Fibroblast of lung (primary cell): ENCODE measurements at regions not wholly inside any gene's neighbourhood (a gene's known extent, or its start where the extent isn't known, plus 50 kb on each side); places are given as distances from the start of the nearest gene placed in this dataset.

ENCODE experiments used
- DNase-seq, 2 donors: peaks; one replicate each; pipeline versions ENCODE4 v3.0.0 to v3.0.0-alpha.2; 2010; ENCODE audit warnings: low read depth in 2 of 2
- H2AFZ ChIP-seq: 2 replicates; pipeline ENCODE4 v1.5.1; 2012; ENCODE audit warnings: low read length, control low read depth, inconsistent platforms
- H3K27ac ChIP-seq: 2 replicates; pipeline ENCODE4 v1.5.1; 2011; ENCODE audit warnings: low read length, control low read depth; ENCODE audit not compliant: insufficient read depth
- H3K27me3 ChIP-seq: 2 replicates; pipeline ENCODE4 v1.5.1; 2011; ENCODE audit warnings: mild to moderate bottlenecking, low read length; ENCODE audit not compliant: control insufficient read depth, insufficient read depth
- H3K36me3 ChIP-seq: 2 replicates; pipeline ENCODE4 v1.5.1; 2011; ENCODE audit warnings: low read length; ENCODE audit not compliant: control insufficient read depth, insufficient read depth
- H3K4me1 ChIP-seq: 2 replicates; pipeline ENCODE4 v1.5.1; 2011; ENCODE audit warnings: low read length; ENCODE audit not compliant: control insufficient read depth, insufficient read depth; ENCODE audit errors: extremely low read depth
- H3K4me2 ChIP-seq: 2 replicates; pipeline ENCODE4 v1.5.1; 2011; ENCODE audit warnings: low read length, control low read depth; ENCODE audit not compliant: insufficient read depth; ENCODE audit errors: extremely low read depth
- H3K4me3 ChIP-seq, 4 experiments: fragments of 200-600 bp in 1 of 4; sonication (generic) in 1 of 4; replicated peaks in 1 of 4; 2 replicates each; pipeline ENCODE4 v1.5.1; 2011 to 2016; ENCODE audit warnings: low read length in 4 of 4, low read depth in 3 of 4, mild to moderate bottlenecking in 3 of 4, control low read depth in 2 of 4, inconsistent platforms in 1 of 4, mixed read lengths in 1 of 4; ENCODE audit not compliant: insufficient read depth in 1 of 4; ENCODE audit errors: control extremely low read depth in 1 of 4
- H3K79me2 ChIP-seq: 2 replicates; pipeline ENCODE4 v1.5.1; 2012; ENCODE audit warnings: mild to moderate bottlenecking, low read length, inconsistent platforms; ENCODE audit not compliant: control insufficient read depth, insufficient read depth
- H3K9ac ChIP-seq: 2 replicates; pipeline ENCODE4 v1.5.1; 2011; ENCODE audit warnings: mild to moderate bottlenecking, low read length, control low read depth; ENCODE audit not compliant: insufficient read depth
- H3K9me3 ChIP-seq: 2 replicates; pipeline ENCODE4 v1.5.1; 2012; ENCODE audit warnings: low read depth, low read length; ENCODE audit not compliant: control insufficient read depth, insufficient read depth
- H4K20me1 ChIP-seq: 2 replicates; pipeline ENCODE4 v1.5.1; 2011; ENCODE audit warnings: low read length; ENCODE audit not compliant: control insufficient read depth, insufficient read depth; ENCODE audit errors: extremely low read depth
- CTCF ChIP-seq, 2 donors: IDR thresholded peaks in 1 of 2; conservative IDR thresholded peaks in 1 of 2; 1 replicate in 1 of 2; 2 replicates in 1 of 2; pipeline ENCODE4 v1.5.1; 2011 to 2012; ENCODE audit warnings: low read length in 2 of 2, control low read depth in 1 of 2, inconsistent platforms in 1 of 2, low read depth in 1 of 2, mild to moderate bottlenecking in 1 of 2
- EZH2 ChIP-seq: IDR thresholded peaks from 2 replicates; pipeline ENCODE4 v1.5.1; 2012; ENCODE audit warnings: low read length, control low read depth, mild to moderate bottlenecking; ENCODE audit errors: missing control alignments

- no peaks in the 10 kb centered on the region for H3K9me3 ChIP-seq
- H3K4me2 ChIP-seq = no peak overlapping the region
- H4K20me1 ChIP-seq = no peaks in the 10 kb centered on the region
Measured at GRCh38 chr12:93960521-93960920, 187.9 kb upstream of the PLXNC1 start.

DNA sequence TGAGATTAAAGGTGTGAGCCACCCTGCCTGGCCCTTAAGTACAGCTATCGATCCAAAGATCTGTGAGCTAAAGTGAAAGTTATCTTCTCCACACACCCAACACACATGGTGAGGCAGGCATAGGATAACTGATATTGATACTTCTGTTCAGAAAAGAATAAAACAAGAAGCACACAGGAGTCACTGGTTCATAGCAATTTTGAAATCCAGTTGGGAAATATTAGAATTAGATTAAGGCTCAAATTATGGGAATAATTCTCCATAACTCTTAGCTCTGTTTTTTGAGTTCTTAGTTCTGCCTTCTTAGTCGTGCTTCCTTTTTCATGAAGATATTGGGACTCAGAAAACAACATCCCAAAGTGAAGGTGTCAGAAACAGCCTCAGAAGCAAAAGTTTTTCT lies 186.0 kb upstream of the PLXNC1 start:
- no peak overlapping the region for H3K27ac ChIP-seq
- H2AFZ ChIP-seq = no peak overlapping the region
- DNase-seq = no peak
- TF ChIP-seq EZH2 (no peak), CTCF (conservative IDR thresholded peaks at IDR 0.05 in 1 of 2, IDR thresholded peaks at IDR 0.05 in 1 of 2; ENCODE audit: low read depth in 1 of 2, low read length in 2 of 2) (no peak)
- H3K9ac ChIP-seq = no peak overlapping the region
- H4K20me1 ChIP-seq = no peaks in the 10 kb centered on the region
- H3K9me3 ChIP-seq = no peaks in the 10 kb centered on the region
- H3K4me2 ChIP-seq = no peak overlapping the region
- H3K36me3 ChIP-seq = no peaks in the 10 kb centered on the region
- H3K79me2 ChIP-seq = no peaks in the 10 kb centered on the region
- H3K4me3 ChIP-seq = no peak overlapping the region
- H3K27me3 ChIP-seq = no peaks in the 10 kb centered on the region
- no peaks in the 10 kb centered on the region for H3K4me1 ChIP-seq

More at GRCh38 chr12:93960521-93960920, 187.9 kb upstream of the PLXNC1 start:
- Histone ChIP-seq H2AFZ (no peak overlapping the region), H3K27me3 (no peaks in the 10 kb centered on the region), H3K4me3 (no peak overlapping the region), H3K36me3 (no peaks in the 10 kb centered on the region), H3K79me2 (no peaks in the 10 kb centered on the region), H3K9ac (no peak overlapping the region), H3K27ac (no peak overlapping the region), H3K4me1 (no peaks in the 10 kb centered on the region)
- no peak for TF ChIP-seq CTCF (conservative IDR thresholded peaks at IDR 0.05 in 1 of 2, IDR thresholded peaks at IDR 0.05 in 1 of 2; ENCODE audit: low read depth in 1 of 2, low read length in 2 of 2)
- no peak for TF ChIP-seq EZH2
- peak; percentile 19 to 52 for DNase-seq

DNA sequence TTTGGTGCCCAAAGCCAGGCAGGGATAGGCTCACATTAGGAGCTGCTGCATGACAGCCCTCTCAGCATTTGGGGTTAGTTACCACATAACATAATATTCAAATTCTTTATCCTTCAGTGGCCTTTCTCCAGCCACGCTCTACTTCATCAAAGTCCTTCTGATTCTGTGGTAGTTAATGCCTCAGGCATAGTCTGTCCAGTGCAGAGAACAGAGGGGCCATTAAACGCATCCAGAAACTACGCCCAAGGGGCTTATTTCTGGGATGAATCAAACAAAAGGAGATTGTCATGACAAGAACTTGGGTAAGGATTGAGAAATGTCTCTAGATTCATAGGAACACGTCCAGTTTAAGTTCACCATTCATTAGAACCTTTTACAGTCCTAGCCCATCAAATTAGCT lies 183.4 kb upstream of the PLXNC1 start:
- H3K27me3 ChIP-seq = no peaks in the 10 kb centered on the region
- no peaks in the 10 kb centered on the region for H4K20me1 ChIP-seq
- TF ChIP-seq CTCF (conservative IDR thresholded peaks at IDR 0.05 in 1 of 2, IDR thresholded peaks at IDR 0.05 in 1 of 2; ENCODE audit: low read depth in 1 of 2, low read length in 2 of 2) (no peak), EZH2 (no peak)

More for the DNA sequence above, 183.4 kb upstream of the PLXNC1 start:
- H3K79me2 ChIP-seq = no peaks in the 10 kb centered on the region
- H3K4me1 ChIP-seq = no peaks in the 10 kb centered on the region
- no peaks in the 10 kb centered on the region for H3K9me3 ChIP-seq
- H3K36me3 ChIP-seq = no peaks in the 10 kb centered on the region
- no peak overlapping the region for H3K4me2 ChIP-seq
- H3K4me3 ChIP-seq = no peak overlapping the region
- no peak overlapping the region for H2AFZ ChIP-seq
- no peak for DNase-seq
- H3K27ac ChIP-seq = no peak overlapping the region
- H3K9ac ChIP-seq = no peak overlapping the region
